Transverse colon (tissue), 4 donors: ENCODE measurements at regions not wholly inside any gene's neighbourhood (a gene's known extent, or its start where the extent isn't known, plus 50 kb on each side); places are given as distances from the start of the nearest gene placed in this dataset.

Experiments used
- POLR2A ChIP-seq: fragments of 450-650 bp; IDR thresholded peaks from one replicate; pipeline ENCODE4 v1.6.1; 2016; ENCODE audit warnings: antibody characterized with exemption, mild to moderate bottlenecking, moderate library complexity
- POLR2AphosphoS5 ChIP-seq, 3 donors: sonication (generic); formaldehyde crosslinking; IDR thresholded peaks; one replicate each; pipeline ENCODE4 v1.6.1; 2016; ENCODE audit warnings: antibody characterized with exemption in 3 of 3
- TF ChIP-seq, protein P1 (sequence below), 5 experiments: fragments of 200-600 bp in 3 of 5; fragments of 450-650 bp in 2 of 5; sonication (generic) in 3 of 5; IDR thresholded peaks; 1 replicate in 2 of 5; 2 replicates in 3 of 5; pipeline ENCODE4 v1.5.1; 2016 to 2017; ENCODE audit warnings: antibody characterized with exemption in 5 of 5, inconsistent platforms in 3 of 5, mild to moderate bottlenecking in 2 of 5, moderate library complexity in 1 of 5

DNA sequence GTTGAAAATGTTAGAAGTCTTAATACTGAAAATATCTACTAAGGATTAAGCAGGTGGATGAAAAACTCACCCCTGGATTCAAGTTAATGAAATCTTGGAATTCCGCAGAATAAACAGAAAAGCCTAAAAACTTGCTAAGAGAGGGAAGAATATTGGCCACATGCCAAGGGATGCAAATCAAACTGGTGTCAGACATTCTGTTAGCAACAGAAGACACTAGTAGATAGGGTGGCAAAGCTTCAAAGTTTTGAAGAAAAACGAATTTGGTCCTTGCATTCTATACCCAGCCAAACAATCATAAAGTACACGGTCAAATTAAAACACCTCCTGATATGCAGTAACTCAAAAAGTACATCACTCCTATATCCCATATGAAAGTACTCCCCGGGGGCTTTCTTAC is 77.1 kb upstream of the ADTRP start:
- TF ChIP-seq POLR2A (no peak), POLR2AphosphoS5 (IDR thresholded peaks at IDR 0.05) (no peak)
- TF ChIP-seq, protein P1, sequence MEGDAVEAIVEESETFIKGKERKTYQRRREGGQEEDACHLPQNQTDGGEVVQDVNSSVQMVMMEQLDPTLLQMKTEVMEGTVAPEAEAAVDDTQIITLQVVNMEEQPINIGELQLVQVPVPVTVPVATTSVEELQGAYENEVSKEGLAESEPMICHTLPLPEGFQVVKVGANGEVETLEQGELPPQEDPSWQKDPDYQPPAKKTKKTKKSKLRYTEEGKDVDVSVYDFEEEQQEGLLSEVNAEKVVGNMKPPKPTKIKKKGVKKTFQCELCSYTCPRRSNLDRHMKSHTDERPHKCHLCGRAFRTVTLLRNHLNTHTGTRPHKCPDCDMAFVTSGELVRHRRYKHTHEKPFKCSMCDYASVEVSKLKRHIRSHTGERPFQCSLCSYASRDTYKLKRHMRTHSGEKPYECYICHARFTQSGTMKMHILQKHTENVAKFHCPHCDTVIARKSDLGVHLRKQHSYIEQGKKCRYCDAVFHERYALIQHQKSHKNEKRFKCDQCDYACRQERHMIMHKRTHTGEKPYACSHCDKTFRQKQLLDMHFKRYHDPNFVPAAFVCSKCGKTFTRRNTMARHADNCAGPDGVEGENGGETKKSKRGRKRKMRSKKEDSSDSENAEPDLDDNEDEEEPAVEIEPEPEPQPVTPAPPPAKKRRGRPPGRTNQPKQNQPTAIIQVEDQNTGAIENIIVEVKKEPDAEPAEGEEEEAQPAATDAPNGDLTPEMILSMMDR (IDR thresholded peaks at IDR 0.05): no peak
